Vagina (tissue), 2 donors: ENCODE measurements at regions not wholly inside any gene's neighbourhood (a gene's known extent, or its start where the extent isn't known, plus 50 kb on each side); places are given as distances from the start of the nearest gene placed in this dataset.
"Not testable (repeated sequence)": the region's sequence is repeated elsewhere in the genome, so short reads cannot be mapped to it uniquely, and the experiment has no call there.

Experiments used
- DNase-seq, 2 donors: peaks; one replicate each; pipeline ENCODE4 v3.0.0-alpha.2; 2017; ENCODE audit errors: extremely low spot score in 2 of 2
- H3K27ac ChIP-seq: fragments of 200-600 bp; sonication (generic); one replicate; pipeline ENCODE4 v1.5.1; 2019
- H3K27me3 ChIP-seq: fragments of 200-600 bp; sonication (generic); one replicate; pipeline ENCODE4 v1.5.1; 2019
- H3K36me3 ChIP-seq, 2 donors: fragments of 200-600 bp; sonication (generic); one replicate each; pipeline ENCODE4 v1.5.1; 2017 to 2019
- H3K4me1 ChIP-seq: fragments of 200-600 bp; sonication (generic); one replicate; pipeline ENCODE4 v1.5.1; 2019
- H3K4me3 ChIP-seq, 2 donors: fragments of 200-600 bp; sonication (generic); 1 replicate in 1 of 2; 2 replicates in 1 of 2; pipeline ENCODE4 v1.5.1; 2016 to 2019
- H3K9me3 ChIP-seq: fragments of 200-600 bp; sonication (generic); one replicate; pipeline ENCODE4 v1.5.1; 2019
- CTCF ChIP-seq, 3 experiments: fragments of 450-650 bp in 2 of 3; fragments of 200-600 bp in 1 of 3; sonication (generic) in 1 of 3; IDR thresholded peaks; one replicate each; pipeline ENCODE4 v1.5.1; 2017 to 2019; ENCODE audit warnings: antibody characterized with exemption in 3 of 3, mild to moderate bottlenecking in 2 of 3, moderate library complexity in 2 of 3
- POLR2A ChIP-seq, 2 donors: fragments of 450-650 bp; IDR thresholded peaks; one replicate each; pipeline ENCODE4 v1.6.1; 2017; ENCODE audit warnings: antibody characterized with exemption in 2 of 2, mild to moderate bottlenecking in 2 of 2, moderate library complexity in 2 of 2
- POLR2AphosphoS5 ChIP-seq, 2 donors: sonication (generic); formaldehyde crosslinking; IDR thresholded peaks; one replicate each; pipeline ENCODE4 v1.9.0; 2017; ENCODE audit warnings: antibody characterized with exemption in 2 of 2, mild to moderate bottlenecking in 2 of 2, low read depth in 1 of 2; ENCODE audit not compliant: insufficient read depth in 1 of 2
- intact Hi-C: fragments of 100-400 bp; cut with DNase I; formaldehyde crosslinking; loops from one replicate; pipeline ENCODE4 v1.15.1; 2023

DNA sequence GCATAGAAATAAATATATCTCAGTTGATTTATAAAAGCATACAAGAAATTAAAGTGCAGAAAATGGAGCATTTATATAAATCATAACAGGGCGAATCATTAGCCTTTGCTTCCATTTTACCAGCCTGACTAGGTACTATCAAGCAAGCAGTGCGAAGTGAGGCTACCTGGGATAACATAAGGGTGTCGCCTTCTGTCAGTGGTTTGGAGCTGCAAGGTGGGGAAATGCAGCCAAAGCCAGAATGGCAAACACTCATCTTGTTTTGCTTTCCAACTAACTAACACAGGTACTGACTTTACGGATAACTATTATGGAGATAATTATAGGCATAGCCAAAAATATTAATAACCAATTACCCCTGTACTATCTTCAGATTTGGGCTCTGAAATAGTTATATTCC is 1459.8 kb downstream of the RAPGEF2 start:
- Histone ChIP-seq H3K4me3 (no peak overlapping the region), H3K27ac (no peak overlapping the region), H3K27me3 (no peaks in the 10 kb centered on the region), H3K4me1 (no peaks in the 10 kb centered on the region), H3K9me3 (no peaks in the 10 kb centered on the region), H3K36me3 (no peaks in the 10 kb centered on the region)
- TF ChIP-seq CTCF (IDR thresholded peaks at IDR 0.05) (no peak), POLR2AphosphoS5 (IDR thresholded peaks at IDR 0.05; ENCODE audit: insufficient read depth in 1 of 2, low read depth in 1 of 2) (no peak), POLR2A (IDR thresholded peaks at IDR 0.05) (no peak)
- intact Hi-C loops = no loop called here
- no peak for DNase-seq

DNA sequence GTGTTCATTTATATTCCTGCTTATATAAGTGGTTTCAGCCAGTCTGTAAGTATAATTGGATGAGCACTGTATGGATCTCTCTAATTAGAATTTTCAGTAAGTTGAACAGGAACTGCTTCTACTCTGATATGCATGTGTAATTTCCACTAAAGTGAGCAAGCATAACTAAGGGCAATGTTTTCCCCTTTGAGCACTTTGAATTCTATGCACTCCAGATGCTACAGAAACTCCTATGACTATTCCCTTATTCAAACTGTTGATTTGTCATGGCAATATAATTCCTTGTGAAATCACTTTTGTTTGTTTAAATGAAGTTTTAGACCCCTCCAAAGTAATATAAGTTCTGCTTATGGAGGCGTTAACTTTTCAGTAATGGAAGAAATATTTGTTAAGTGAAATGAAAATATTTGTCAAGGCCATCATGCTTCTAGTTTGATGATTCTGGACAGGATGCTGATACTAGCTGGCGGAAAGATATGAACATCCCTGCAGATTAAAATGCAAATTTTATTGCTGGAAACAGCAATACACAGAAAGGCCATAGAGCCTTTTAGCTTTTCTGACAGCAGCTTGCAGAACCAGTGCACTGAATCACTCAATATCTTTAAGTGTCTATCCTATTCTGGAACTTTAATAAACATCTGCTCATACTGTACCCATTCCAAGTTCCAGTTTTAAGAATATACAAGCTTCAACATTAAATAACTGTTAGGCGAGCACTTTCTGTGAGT is 1460.8 kb downstream of the RAPGEF2 start:
- no peak for TF ChIP-seq CTCF (IDR thresholded peaks at IDR 0.05)
- no peak for TF ChIP-seq POLR2AphosphoS5 (IDR thresholded peaks at IDR 0.05; ENCODE audit: insufficient read depth in 1 of 2, low read depth in 1 of 2)
- no peak for TF ChIP-seq POLR2A (IDR thresholded peaks at IDR 0.05)
- intact Hi-C loops = no loop called here
- no peaks in the 10 kb centered on the region for H3K27me3 ChIP-seq
- no peaks in the 10 kb centered on the region for H3K9me3 ChIP-seq
- H3K27ac ChIP-seq = no peak overlapping the region
- H3K4me1 ChIP-seq = no peaks in the 10 kb centered on the region
- DNase-seq = no peak
- H3K36me3 ChIP-seq = no peaks in the 10 kb centered on the region
- H3K4me3 ChIP-seq = no peak overlapping the region

GRCh38 chr4:160567634-160568033 is 1464.8 kb downstream of the RAPGEF2 start:
- no peak overlapping the region for H3K27ac ChIP-seq
- intact Hi-C loops = no loop called here
- H3K27me3 ChIP-seq = no peaks in the 10 kb centered on the region
- H3K9me3 ChIP-seq = no peaks in the 10 kb centered on the region
- no peak for TF ChIP-seq POLR2AphosphoS5 (IDR thresholded peaks at IDR 0.05; ENCODE audit: insufficient read depth in 1 of 2, low read depth in 1 of 2)
- no peak for TF ChIP-seq POLR2A (IDR thresholded peaks at IDR 0.05)
- no peak for TF ChIP-seq CTCF (IDR thresholded peaks at IDR 0.05)
- DNase-seq = no peak
- no peaks in the 10 kb centered on the region for H3K36me3 ChIP-seq
- H3K4me3 ChIP-seq = no peak overlapping the region
- no peaks in the 10 kb centered on the region for H3K4me1 ChIP-seq

DNA sequence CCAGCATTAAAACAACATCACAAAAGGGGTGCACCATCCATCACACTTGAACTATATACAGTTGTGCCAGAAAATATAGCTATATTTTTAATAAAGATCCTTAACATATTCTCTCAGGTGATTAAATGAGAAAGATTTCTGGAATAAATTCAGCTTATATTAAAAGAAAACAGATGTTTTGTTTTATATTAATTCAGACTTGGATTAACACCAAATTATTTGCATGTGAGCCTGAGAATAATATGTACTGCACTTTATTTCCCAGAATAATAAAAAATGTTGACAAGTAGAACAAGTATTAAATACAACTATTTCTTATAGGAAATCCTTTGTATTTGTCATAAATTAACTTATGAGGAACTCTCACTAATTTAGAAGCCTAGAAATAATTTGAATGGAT is 1467.4 kb downstream of the RAPGEF2 start:
- no peaks in the 10 kb centered on the region for H3K9me3 ChIP-seq
- H3K4me1 ChIP-seq = no peaks in the 10 kb centered on the region
- H3K27ac ChIP-seq = no peak overlapping the region
- H3K27me3 ChIP-seq = no peaks in the 10 kb centered on the region
- no peaks in the 10 kb centered on the region for H3K36me3 ChIP-seq
- TF ChIP-seq CTCF (IDR thresholded peaks at IDR 0.05) (no peak), POLR2A (IDR thresholded peaks at IDR 0.05) (no peak), POLR2AphosphoS5 (IDR thresholded peaks at IDR 0.05; ENCODE audit: insufficient read depth in 1 of 2, low read depth in 1 of 2) (no peak)
- intact Hi-C loops = no loop called here
- no peak for DNase-seq
- no peak overlapping the region for H3K4me3 ChIP-seq

GRCh38 chr4:160574272-160574671 is 1471.4 kb downstream of the RAPGEF2 start:
- intact Hi-C loops, H3K4me1 ChIP-seq, H3K27ac ChIP-seq, H3K4me3 ChIP-seq, H3K27me3 ChIP-seq, H3K9me3 ChIP-seq, DNase-seq, H3K36me3 ChIP-seq: not testable (repeated sequence)
